ENCODE measurements at regions not wholly inside any gene's neighbourhood (a gene's known extent, or its start where the extent isn't known, plus 50 kb on each side); places are given as distances from the start of the nearest gene placed in this dataset.
"Not testable (repeated sequence)": the region's sequence is repeated elsewhere in the genome, so short reads cannot be mapped to it uniquely, and the experiment has no call there.

- DNase-seq, result no peak
Measured at GRCh38 chr11:33455867-33456463, 198.8 kb downstream of the HIPK3 start.

- peak; percentile 43 for DNase-seq
Measured at GRCh38 chr11:33454264-33454663, 197.1 kb downstream of the HIPK3 start.

- DNase-seq, result no peak
Measured at GRCh38 chr11:33452836-33453624, 195.8 kb downstream of the HIPK3 start.

GRCh38 chr11:33451364-33451763 is 194.2 kb downstream of the HIPK3 start:
- DNase-seq, result no peak

- no peak for DNase-seq
Measured at GRCh38 chr11:33449798-33450197, 192.6 kb downstream of the HIPK3 start.

- no peak for DNase-seq
Measured at GRCh38 chr11:33448461-33449130, 191.4 kb downstream of the HIPK3 start.

- DNase-seq, result no peak
Measured at GRCh38 chr11:33445761-33446161, 188.6 kb downstream of the HIPK3 start.

GRCh38 chr11:33444835-33445594 is 187.8 kb downstream of the HIPK3 start:
- no peak for DNase-seq

GRCh38 chr11:33443684-33444083 is 186.5 kb downstream of the HIPK3 start:
- no peak for DNase-seq

- no peak for DNase-seq
Measured at GRCh38 chr11:33438301-33438700, 181.1 kb downstream of the HIPK3 start.

GRCh38 chr11:33437529-33437928 is 180.3 kb downstream of the HIPK3 start:
- no peak for DNase-seq

- DNase-seq, result no peak
Measured at GRCh38 chr11:33435216-33435615, 178.0 kb downstream of the HIPK3 start.

- DNase-seq, result no peak
Measured at GRCh38 chr11:33434294-33434693, 177.1 kb downstream of the HIPK3 start.

- not testable (repeated sequence) for DNase-seq
Measured at GRCh38 chr11:33428435-33428834, 171.3 kb downstream of the HIPK3 start.

GRCh38 chr11:33420959-33421566 is 163.9 kb downstream of the HIPK3 start:
- no peak for DNase-seq

GRCh38 chr11:33419924-33420323 is 162.7 kb downstream of the HIPK3 start:
- no peak for DNase-seq

- DNase-seq, result no peak
Measured at GRCh38 chr11:33417121-33417520, 159.9 kb downstream of the HIPK3 start.

- no peak for DNase-seq
Measured at GRCh38 chr11:33413301-33413700, 156.1 kb downstream of the HIPK3 start.

GRCh38 chr11:33412241-33412640 is 155.1 kb downstream of the HIPK3 start:
- no peak for DNase-seq

- no peak for DNase-seq
Measured at GRCh38 chr11:33411751-33412150, 154.6 kb downstream of the HIPK3 start.

GRCh38 chr11:33410086-33410765 is 153.0 kb downstream of the HIPK3 start:
- no peak for DNase-seq

Measured in NCI-H2171 (cell line).